OCI-LY3 (cell line): ENCODE measurements at regions not wholly inside any gene's neighbourhood (a gene's known extent, or its start where the extent isn't known, plus 50 kb on each side); places are given as distances from the start of the nearest gene placed in this dataset.

ENCODE experiments used
- H2AFZ ChIP-seq: fragments of 200-600, 300-600 bp; shearing (Covaris generic); 2 replicates; pipeline ENCODE4 v1.6.0; 2014; ENCODE audit warnings: antibody characterized with exemption, low read depth, low read length
- H3K27ac ChIP-seq: fragments of 200-600, 300-600 bp; sonication (generic); 2 replicates; pipeline ENCODE4 v1.5.1; 2014; ENCODE audit warnings: mild to moderate bottlenecking, low read length, moderate library complexity, mixed read lengths
- H3K27me3 ChIP-seq: fragments of 200-600, 300-600 bp; sonication (generic); 2 replicates; pipeline ENCODE4 v1.6.1; 2014; ENCODE audit warnings: low read depth, low read length, mixed read lengths
- H3K36me3 ChIP-seq: fragments of 200-600, 300-600 bp; sonication (generic); replicated peaks from 2 replicates; pipeline ENCODE3; 2014; ENCODE audit warnings: low read depth, low read length, mixed read lengths
- H3K4me1 ChIP-seq: fragments of 300-600, 200-600 bp; sonication (generic); 2 replicates; pipeline ENCODE4 v1.6.1; 2014; ENCODE audit warnings: low read length, mixed read lengths
- H3K4me2 ChIP-seq: fragments of 200-600, 300-600 bp; sonication (generic); 2 replicates; pipeline ENCODE4 v1.6.1; 2014; ENCODE audit warnings: low read length, mixed read lengths
- H3K4me3 ChIP-seq: fragments of 300-600, 200-600 bp; sonication (generic); 2 replicates; pipeline ENCODE4 v1.5.1; 2014; ENCODE audit warnings: antibody characterized with exemption, mild to moderate bottlenecking, low read length, moderate library complexity
- H3K79me2 ChIP-seq: fragments of 300-600, 200-600 bp; shearing (Covaris generic); 2 replicates; pipeline ENCODE4 v1.6.1; 2014; ENCODE audit warnings: mild to moderate bottlenecking, low read length, mixed read lengths
- H3K9ac ChIP-seq: fragments of 300-600, 200-600 bp; shearing (Covaris generic); 2 replicates; pipeline ENCODE4 v1.6.0; 2014; ENCODE audit warnings: mild to moderate bottlenecking, low read length, moderate library complexity
- H3K9me3 ChIP-seq: fragments of 200-600, 300-600 bp; shearing (Covaris generic); 2 replicates; pipeline ENCODE4 v1.6.1; 2014; ENCODE audit warnings: low read length, mixed read lengths; ENCODE audit not compliant: insufficient read depth
- H4K20me1 ChIP-seq: fragments of 200-600, 300-600 bp; sonication (generic); 2 replicates; pipeline ENCODE4 v1.6.1; 2016; ENCODE audit warnings: low read length, mixed read lengths; ENCODE audit not compliant: insufficient read depth
- EZH2phosphoT487 ChIP-seq: fragments of 200-600 bp; shearing (Covaris generic); IDR thresholded peaks from 2 replicates; pipeline ENCODE4 v1.6.1; 2018; ENCODE audit warnings: antibody characterized with exemption, mixed run types, low read depth
- TF ChIP-seq, protein P1 (sequence below): fragments of 200-600, 300-600 bp; sonication (generic); IDR thresholded peaks from 2 replicates; pipeline ENCODE4 v1.5.1; 2014; ENCODE audit warnings: antibody characterized with exemption, low read length, low read depth

DNA sequence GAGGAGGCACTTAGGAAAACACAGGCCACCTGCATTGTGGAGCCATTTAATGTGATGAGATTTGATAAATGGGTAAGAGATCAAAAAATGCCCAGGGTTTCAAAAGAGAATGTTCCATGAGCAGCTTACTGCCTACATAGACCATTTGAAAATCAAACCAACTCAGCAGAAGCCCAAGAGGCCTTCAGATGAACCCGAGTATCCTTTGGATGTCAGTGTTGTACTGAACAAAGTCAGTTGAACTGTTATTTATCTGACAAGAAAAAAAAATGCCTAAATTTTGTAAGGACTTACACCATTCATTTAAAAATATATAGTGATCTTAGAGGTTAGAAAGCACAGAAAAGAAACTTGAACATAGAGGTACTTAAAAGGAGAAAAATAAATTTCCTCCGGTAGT is 381.7 kb downstream of the ZFHX3 start:
- H4K20me1 ChIP-seq: no peaks in the 10 kb centered on the region
- H3K79me2 ChIP-seq: peaks cover 23% of the 10 kb centered on the region
- H2AFZ ChIP-seq: no peak overlapping the region
- H3K9me3 ChIP-seq: no peaks in the 10 kb centered on the region
- H3K4me1 ChIP-seq: peaks cover 12% of the 10 kb centered on the region
- peaks cover 5% of the 10 kb centered on the region for H3K36me3 ChIP-seq
- no peak for TF ChIP-seq EZH2phosphoT487
- TF ChIP-seq, protein P1, sequence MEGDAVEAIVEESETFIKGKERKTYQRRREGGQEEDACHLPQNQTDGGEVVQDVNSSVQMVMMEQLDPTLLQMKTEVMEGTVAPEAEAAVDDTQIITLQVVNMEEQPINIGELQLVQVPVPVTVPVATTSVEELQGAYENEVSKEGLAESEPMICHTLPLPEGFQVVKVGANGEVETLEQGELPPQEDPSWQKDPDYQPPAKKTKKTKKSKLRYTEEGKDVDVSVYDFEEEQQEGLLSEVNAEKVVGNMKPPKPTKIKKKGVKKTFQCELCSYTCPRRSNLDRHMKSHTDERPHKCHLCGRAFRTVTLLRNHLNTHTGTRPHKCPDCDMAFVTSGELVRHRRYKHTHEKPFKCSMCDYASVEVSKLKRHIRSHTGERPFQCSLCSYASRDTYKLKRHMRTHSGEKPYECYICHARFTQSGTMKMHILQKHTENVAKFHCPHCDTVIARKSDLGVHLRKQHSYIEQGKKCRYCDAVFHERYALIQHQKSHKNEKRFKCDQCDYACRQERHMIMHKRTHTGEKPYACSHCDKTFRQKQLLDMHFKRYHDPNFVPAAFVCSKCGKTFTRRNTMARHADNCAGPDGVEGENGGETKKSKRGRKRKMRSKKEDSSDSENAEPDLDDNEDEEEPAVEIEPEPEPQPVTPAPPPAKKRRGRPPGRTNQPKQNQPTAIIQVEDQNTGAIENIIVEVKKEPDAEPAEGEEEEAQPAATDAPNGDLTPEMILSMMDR: no peak
- H3K9ac ChIP-seq: no peak overlapping the region
- H3K4me2 ChIP-seq: no peak overlapping the region
- no peaks in the 10 kb centered on the region for H3K27me3 ChIP-seq
- H3K4me3 ChIP-seq: no peak overlapping the region
- no peak overlapping the region for H3K27ac ChIP-seq

- no peak for TF ChIP-seq EZH2phosphoT487
- TF ChIP-seq, protein P1: no peak
- peak overlapping the region; percentile 91 for H3K4me2 ChIP-seq
- H3K4me1 ChIP-seq: peaks cover 12% of the 10 kb centered on the region
- H3K27me3 ChIP-seq: no peaks in the 10 kb centered on the region
- H3K9me3 ChIP-seq: no peaks in the 10 kb centered on the region
- H3K4me3 ChIP-seq: peak overlapping the region; percentile 94
- peaks cover 26% of the 10 kb centered on the region for H3K79me2 ChIP-seq
- peaks cover 6% of the 10 kb centered on the region for H3K36me3 ChIP-seq
- no peaks in the 10 kb centered on the region for H4K20me1 ChIP-seq
- H3K27ac ChIP-seq: no peak overlapping the region
- H3K9ac ChIP-seq: peak overlapping the region; percentile 79
- no peak overlapping the region for H2AFZ ChIP-seq
Observed at GRCh38 chr16:72665701-72666100, 382.2 kb downstream of the ZFHX3 start.

- H3K27me3 ChIP-seq: no peaks in the 10 kb centered on the region
- H3K9ac ChIP-seq: peak overlapping the region; percentile 79
- H3K36me3 ChIP-seq: peaks cover 6% of the 10 kb centered on the region
- H3K9me3 ChIP-seq: no peaks in the 10 kb centered on the region
- H3K4me3 ChIP-seq: peak overlapping the region; percentile 94
- H3K4me2 ChIP-seq: peak overlapping the region; percentile 94
- no peaks in the 10 kb centered on the region for H4K20me1 ChIP-seq
- peak overlapping the region; percentile 95 for H2AFZ ChIP-seq
- peaks cover 26% of the 10 kb centered on the region for H3K79me2 ChIP-seq
- TF ChIP-seq, protein P1: peak; percentile 12
- no peak for TF ChIP-seq EZH2phosphoT487
- peak overlapping the region; percentile 64 for H3K27ac ChIP-seq
- peaks cover 12% of the 10 kb centered on the region for H3K4me1 ChIP-seq
Observed at GRCh38 chr16:72664509-72665408, 383.2 kb downstream of the ZFHX3 start.

DNA sequence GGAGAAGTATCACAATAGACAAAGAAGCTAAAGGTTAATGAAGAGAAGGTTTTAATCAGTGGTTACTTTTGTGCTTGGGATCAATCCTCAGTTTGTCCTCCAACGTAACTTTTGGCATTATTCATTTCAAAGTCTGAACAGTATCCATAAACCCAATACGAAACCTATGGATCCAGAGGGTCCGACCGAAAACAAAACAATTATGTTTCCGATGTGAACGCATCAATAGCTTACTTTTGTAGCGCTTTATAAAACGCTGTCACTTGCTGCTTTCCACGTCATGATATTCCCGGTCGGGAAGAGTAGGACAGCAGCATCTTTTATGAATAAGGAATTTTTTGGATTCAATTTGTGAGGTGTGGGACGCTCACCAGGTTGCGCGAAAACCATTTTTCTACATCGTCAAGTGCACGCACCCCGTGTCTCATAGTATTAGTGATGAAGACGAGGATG is 383.8 kb downstream of the ZFHX3 start:
- H4K20me1 ChIP-seq: no peaks in the 10 kb centered on the region
- peaks cover 31% of the 10 kb centered on the region for H3K79me2 ChIP-seq
- H3K9me3 ChIP-seq: no peaks in the 10 kb centered on the region
- peak overlapping the region; percentile 94 for H3K4me2 ChIP-seq
- no peaks in the 10 kb centered on the region for H3K27me3 ChIP-seq
- peaks cover 6% of the 10 kb centered on the region for H3K36me3 ChIP-seq
- TF ChIP-seq, protein P1: no peak
- TF ChIP-seq EZH2phosphoT487: no peak
- H2AFZ ChIP-seq: peak overlapping the region; percentile 77; the same call in 1 of the 2 replicates
- peak overlapping the region; percentile 71 for H3K9ac ChIP-seq
- H3K27ac ChIP-seq: peak overlapping the region; percentile 64
- peak overlapping the region; percentile 94 for H3K4me3 ChIP-seq
- peaks cover 17% of the 10 kb centered on the region for H3K4me1 ChIP-seq
